Spleen (tissue), 11 donors: ENCODE measurements at regions not wholly inside any gene's neighbourhood (a gene's known extent, or its start where the extent isn't known, plus 50 kb on each side); places are given as distances from the start of the nearest gene placed in this dataset.

Source experiments
- DNase-seq: peaks from one replicate; pipeline ENCODE4 v3.0.0-alpha.2; 2020
- H3K27ac ChIP-seq, 8 donors: fragments of 200-600 bp; sonication (generic) in 7 of 8; 1 replicate in 4 of 8; 2 replicates in 4 of 8; pipeline versions ENCODE4 v1.5.0 to v1.8.0; 2016 to 2021; ENCODE audit warnings: inconsistent platforms in 4 of 8, mild to moderate bottlenecking in 4 of 8, moderate library complexity in 1 of 8
- H3K27me3 ChIP-seq, 7 donors: fragments of 200-600 bp; sonication (generic) in 6 of 7; replicated peaks in 1 of 7; 1 replicate in 4 of 7; 2 replicates in 3 of 7; pipeline versions ENCODE4 v1.5.0 to v1.8.0; 2016 to 2021; ENCODE audit warnings: inconsistent platforms in 3 of 7, mild to moderate bottlenecking in 1 of 7
- H3K36me3 ChIP-seq, 6 donors: fragments of 200-600 bp; sonication (generic) in 5 of 6; 1 replicate in 4 of 6; 2 replicates in 2 of 6; pipeline versions ENCODE4 v1.5.0 to v1.8.0; 2016 to 2021; ENCODE audit warnings: inconsistent platforms in 2 of 6
- H3K4me1 ChIP-seq, 6 donors: fragments of 200-600 bp; sonication (generic) in 5 of 6; 1 replicate in 3 of 6; 2 replicates in 3 of 6; pipeline versions ENCODE4 v1.5.0 to v1.8.0; 2016 to 2021; ENCODE audit warnings: inconsistent platforms in 3 of 6
- H3K4me3 ChIP-seq, 8 donors: fragments of 200-600 bp; sonication (generic) in 7 of 8; 1 replicate in 4 of 8; 2 replicates in 4 of 8; pipeline versions ENCODE4 v1.5.0 to v1.8.0; 2016 to 2021; ENCODE audit warnings: inconsistent platforms in 4 of 8, mild to moderate bottlenecking in 4 of 8, moderate library complexity in 2 of 8
- H3K9me3 ChIP-seq, 8 donors: fragments of 200-600 bp; sonication (generic) in 7 of 8; 1 replicate in 4 of 8; 2 replicates in 4 of 8; pipeline versions ENCODE4 v1.5.0 to v1.8.0; 2016 to 2021; ENCODE audit warnings: inconsistent platforms in 4 of 8
- CTCF ChIP-seq, 11 experiments: fragments of 200-600 bp in 7 of 11; fragments of 450-650 bp in 4 of 11; sonication (generic) in 4 of 11; IDR thresholded peaks in 8 of 11; conservative IDR thresholded peaks in 3 of 11; 1 replicate in 7 of 11; 2 replicates in 4 of 11; pipeline versions ENCODE4 v1.4.0 to v1.8.0; 2016 to 2021; ENCODE audit warnings: antibody characterized with exemption in 11 of 11, inconsistent platforms in 4 of 11, mild to moderate bottlenecking in 1 of 11
- POLR2A ChIP-seq, 3 donors: fragments of 450-650 bp; IDR thresholded peaks; one replicate each; pipeline ENCODE4 v1.5.1; 2017; ENCODE audit warnings: antibody characterized with exemption in 3 of 3, mild to moderate bottlenecking in 1 of 3
- POLR2AphosphoS5 ChIP-seq, 3 donors: sonication (generic); formaldehyde crosslinking; IDR thresholded peaks; one replicate each; pipeline ENCODE4 v1.5.1; 2017; ENCODE audit warnings: antibody characterized with exemption in 3 of 3
- WGBS, 5 donors: extraction: QIAGEN DNeasy Blood & Tissue Kit in 3 of 5; methylation state at CpG; one replicate each; pipeline versions ENCODE4 v1.1.5 to v1.1.7; 2013 to 2018; 5-methylcytosine and 5-hydroxymethylcytosine counted together
- intact Hi-C: fragments of 100-400 bp; cut with DNase I; formaldehyde crosslinking; loops from one replicate; pipeline ENCODE4 v1.15.0; 2023; ENCODE audit warnings: low total_unique reads
- donor health status: healthy with polysubstance abuse.
- donor health status: DM: no; HTN: no; CAD: no; lungs with moderate emphysema.
- donor health status: DM: no; HTN: no; CAD: no.
- donor health status: Bipolar disorder and iron deficiency.
- donor health status: healthy.
- donor health status: DM: no; HTN: no; CAD: no.
- donor health status: DM: yes; HTN: yes; CAD: no.

GRCh38 chr13:106859533-106859904, 291.6 kb upstream of the ARGLU1 start:
- TF ChIP-seq POLR2AphosphoS5 (IDR thresholded peaks at IDR 0.05) (no peak), POLR2A (IDR thresholded peaks at IDR 0.05) (no peak), CTCF (IDR thresholded peaks at IDR 0.05 in 8 of 11, conservative IDR thresholded peaks at IDR 0.05 in 3 of 11) (no peak)
- H3K36me3 ChIP-seq = no peaks in the 10 kb centered on the region
- intact Hi-C loops = no loop called here
- H3K4me3 ChIP-seq = no peak overlapping the region
- no peaks in the 10 kb centered on the region for H3K9me3 ChIP-seq
- H3K27ac ChIP-seq = no peak overlapping the region
- DNase-seq = no peak
- H3K27me3 ChIP-seq = no peaks in the 10 kb centered on the region
- H3K4me1 ChIP-seq = no peaks in the 10 kb centered on the region
- WGBS, 5 donors = 63 to 76% (median 71%) methylated on average over 4 of the region's 4 CpGs

- 70 to 82% (median 79%) methylated on average over 12 of the region's 12 CpGs for WGBS, 5 donors
- no peaks in the 10 kb centered on the region for H3K36me3 ChIP-seq
- no peak overlapping the region for H3K4me3 ChIP-seq
- no peaks in the 10 kb centered on the region for H3K27me3 ChIP-seq
- no peaks in the 10 kb centered on the region for H3K4me1 ChIP-seq
- intact Hi-C loops = no loop called here
- TF ChIP-seq POLR2AphosphoS5 (IDR thresholded peaks at IDR 0.05) (no peak), CTCF (IDR thresholded peaks at IDR 0.05 in 8 of 11, conservative IDR thresholded peaks at IDR 0.05 in 3 of 11) (no peak), POLR2A (IDR thresholded peaks at IDR 0.05) (no peak)
- no peaks in the 10 kb centered on the region for H3K9me3 ChIP-seq
- DNase-seq = no peak
- no peak overlapping the region for H3K27ac ChIP-seq
Observed at GRCh38 chr13:106858903-106859532, 291.1 kb upstream of the ARGLU1 start.

- Histone ChIP-seq H3K9me3 (no peaks in the 10 kb centered on the region), H3K27ac (no peak overlapping the region), H3K36me3 (no peaks in the 10 kb centered on the region), H3K4me1 (no peaks in the 10 kb centered on the region), H3K27me3 (no peaks in the 10 kb centered on the region), H3K4me3 (no peak overlapping the region)
- no peak for DNase-seq
- 81 to 92% (median 85%) methylated on average over 8 of the region's 8 CpGs for WGBS, 5 donors
- intact Hi-C loops = no loop called here
- TF ChIP-seq CTCF (IDR thresholded peaks at IDR 0.05 in 8 of 11, conservative IDR thresholded peaks at IDR 0.05 in 3 of 11) (no peak), POLR2AphosphoS5 (IDR thresholded peaks at IDR 0.05) (no peak), POLR2A (IDR thresholded peaks at IDR 0.05) (no peak)
Observed at GRCh38 chr13:106852436-106852835, 284.5 kb upstream of the ARGLU1 start.

- DNase-seq = no peak
- Histone ChIP-seq H3K27ac (no peak overlapping the region), H3K4me1 (no peaks in the 10 kb centered on the region), H3K9me3 (no peaks in the 10 kb centered on the region), H3K4me3 (no peak overlapping the region), H3K36me3 (no peaks in the 10 kb centered on the region), H3K27me3 (no peaks in the 10 kb centered on the region)
- intact Hi-C loops = no loop called here
- 79 to 90% (median 84%) methylated on average over 7 of the region's 7 CpGs for WGBS, 5 donors
- TF ChIP-seq POLR2AphosphoS5 (IDR thresholded peaks at IDR 0.05) = no peak
- TF ChIP-seq POLR2A (IDR thresholded peaks at IDR 0.05) = no peak
- no peak for TF ChIP-seq CTCF (IDR thresholded peaks at IDR 0.05 in 8 of 11, conservative IDR thresholded peaks at IDR 0.05 in 3 of 11)
Observed at GRCh38 chr13:106850973-106851650, 283.2 kb upstream of the ARGLU1 start.
